GM13976 (cell line): ENCODE measurements at regions not wholly inside any gene's neighbourhood (a gene's known extent, or its start where the extent isn't known, plus 50 kb on each side); places are given as distances from the start of the nearest gene placed in this dataset.

Source experiments
- DNase-seq: peaks from one replicate; pipeline ENCODE4 v3.0.0; 2012; ENCODE audit warnings: low spot score
- CTCF ChIP-seq: IDR thresholded peaks from 2 replicates; pipeline ENCODE4 v1.5.1; 2012; ENCODE audit warnings: borderline replicate concordance, mild to moderate bottlenecking; ENCODE audit not compliant: insufficient read depth; ENCODE audit errors: extremely low read depth, missing control alignments, control extremely low read depth
- in situ Hi-C: fragments of 300-500 bp; cut with MboI; formaldehyde crosslinking; loops from one replicate; pipeline ENCODE4 v1.12.0; 2022; ENCODE audit warnings: low sequenced_read_pairs, mixed read lengths, inconsistent platforms; ENCODE audit not compliant: unreplicated experiment

GRCh38 chr5:4990462-4990861 is 149.7 kb upstream of the ADAMTS16 start:
- in situ Hi-C loops: no loop called here
- TF ChIP-seq CTCF: no peak

GRCh38 chr5:4991925-4992324 is 148.2 kb upstream of the ADAMTS16 start:
- DNase-seq: no peak
- TF ChIP-seq CTCF: no peak
- in situ Hi-C loops: no loop called here

More at GRCh38 chr5:4990462-4990861, 149.7 kb upstream of the ADAMTS16 start:
- DNase-seq: no peak

GRCh38 chr5:4995014-4995413 is 145.1 kb upstream of the ADAMTS16 start:
- in situ Hi-C loops: no loop called here
- no peak for DNase-seq
- no peak for TF ChIP-seq CTCF

- in situ Hi-C loops: no loop called here
- DNase-seq: no peak
- no peak for TF ChIP-seq CTCF
Measured at GRCh38 chr5:5005353-5005752, 134.8 kb upstream of the ADAMTS16 start.

- no peak for DNase-seq
- no peak for TF ChIP-seq CTCF
- in situ Hi-C loops: no loop called here
Measured at GRCh38 chr5:5006548-5006947, 133.6 kb upstream of the ADAMTS16 start.

- in situ Hi-C loops: no loop called here
- no peak for DNase-seq
- no peak for TF ChIP-seq CTCF
Measured at GRCh38 chr5:5009240-5009639, 130.9 kb upstream of the ADAMTS16 start.

GRCh38 chr5:5011151-5011550 is 129.0 kb upstream of the ADAMTS16 start:
- in situ Hi-C loops: no loop called here
- no peak for DNase-seq
- TF ChIP-seq CTCF: no peak
